SH-SY5Y (cell line): ENCODE measurements at regions not wholly inside any gene's neighbourhood (a gene's known extent, or its start where the extent isn't known, plus 50 kb on each side); places are given as distances from the start of the nearest gene placed in this dataset.

Experiments
- GATA2 ChIP-seq: IDR thresholded peaks from 2 replicates; pipeline ENCODE4 v1.6.1; 2011; ENCODE audit warnings: mild to moderate bottlenecking, low read depth, low read length
- GATA3 ChIP-seq: IDR thresholded peaks from 2 replicates; pipeline ENCODE4 v1.6.1; 2011; ENCODE audit warnings: low read depth, mild to moderate bottlenecking, low read length, moderate library complexity

GRCh38 chr3:26559227-26559626, 63.3 kb upstream of the LRRC3B start:
- no peak for TF ChIP-seq GATA2
- TF ChIP-seq GATA3: no peak
